B cell (primary cell): ENCODE measurements at regions not wholly inside any gene's neighbourhood (a gene's known extent, or its start where the extent isn't known, plus 50 kb on each side); places are given as distances from the start of the nearest gene placed in this dataset.
"Not testable (repeated sequence)": the region's sequence is repeated elsewhere in the genome, so short reads cannot be mapped to it uniquely, and the experiment has no call there.

Experiments used
- CTCF ChIP-seq: fragments of 200-600 bp; IDR thresholded peaks from one replicate; pipeline ENCODE4 v1.8.0; 2022; ENCODE audit warnings: antibody characterized with exemption, mild to moderate bottlenecking
- EZH2 ChIP-seq: IDR thresholded peaks from 2 replicates; pipeline ENCODE4 v1.6.1; 2012; ENCODE audit warnings: borderline replicate concordance, low read depth, mild to moderate bottlenecking, moderate library complexity, low read length; ENCODE audit not compliant: insufficient read depth, poor library complexity, severe bottlenecking

GRCh38 chr3:104266219-104266618 is 1100.5 kb upstream of the ALCAM start:
- TF ChIP-seq CTCF, EZH2: not testable (repeated sequence)
